Upper lobe of right lung (tissue), 1 donor: ENCODE measurements at regions not wholly inside any gene's neighbourhood (a gene's known extent, or its start where the extent isn't known, plus 50 kb on each side); places are given as distances from the start of the nearest gene placed in this dataset.

Experiments
- ATAC-seq: fragments of 200-7000 bp; cut with Tn5 transposase; one replicate; pipeline ENCODE4 v1.9.1; 2020; ENCODE audit warnings: mild to moderate bottlenecking, moderate library complexity
- DNase-seq: peaks from one replicate; pipeline ENCODE4 v3.0.0-alpha.2; 2020
- H3K27ac ChIP-seq: fragments of 200-600 bp; one replicate; pipeline ENCODE4 v1.8.0; 2022
- H3K27me3 ChIP-seq: fragments of 200-600 bp; one replicate; pipeline ENCODE4 v1.8.0; 2022; ENCODE audit warnings: mild to moderate bottlenecking
- H3K36me3 ChIP-seq: fragments of 200-600 bp; one replicate; pipeline ENCODE4 v1.8.0; 2022
- H3K4me1 ChIP-seq: fragments of 200-600 bp; one replicate; pipeline ENCODE4 v1.8.0; 2022
- H3K4me3 ChIP-seq: fragments of 200-600 bp; one replicate; pipeline ENCODE4 v1.8.0; 2022; ENCODE audit warnings: mild to moderate bottlenecking
- H3K9me3 ChIP-seq: fragments of 200-600 bp; one replicate; pipeline ENCODE4 v1.8.0; 2022
- CTCF ChIP-seq: fragments of 200-600 bp; IDR thresholded peaks from one replicate; pipeline ENCODE4 v1.8.0; 2022; ENCODE audit warnings: antibody characterized with exemption
- intact Hi-C: fragments of 100-400 bp; cut with DNase I; formaldehyde crosslinking; loops from one replicate; pipeline ENCODE4 v1.11.0; 2022
- donor health status: DM: no; HTN: yes; CAD: no; lungs with severe emphysema.

DNA sequence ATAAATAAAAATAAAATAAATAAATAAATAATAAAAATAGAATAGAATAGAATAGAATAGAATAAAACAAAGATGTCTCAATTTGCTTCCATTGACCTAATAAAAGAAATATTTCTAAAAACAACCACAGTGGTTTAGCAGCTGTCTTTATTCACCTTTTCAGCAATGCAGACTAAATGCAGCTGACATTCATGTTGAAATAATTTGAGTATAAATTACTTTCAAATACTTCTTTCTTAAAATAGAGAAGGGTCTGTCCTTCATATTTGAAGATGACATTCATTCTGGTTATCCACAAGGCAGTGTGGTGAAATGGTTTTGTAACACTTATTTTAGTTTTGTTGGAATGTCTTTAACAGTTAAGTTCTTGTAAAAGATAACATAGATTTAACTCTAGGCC is 469.4 kb downstream of the IRS1 start:
- H3K4me3 ChIP-seq, result no peak overlapping the region
- H3K27ac ChIP-seq, result no peak overlapping the region
- no peaks in the 10 kb centered on the region for H3K4me1 ChIP-seq
- no peaks in the 10 kb centered on the region for H3K9me3 ChIP-seq
- ATAC-seq (no peak), DNase-seq (no peak)
- no peak for TF ChIP-seq CTCF
- intact Hi-C loops, result no loop called here
- H3K36me3 ChIP-seq, result no peaks in the 10 kb centered on the region
- no peaks in the 10 kb centered on the region for H3K27me3 ChIP-seq

- intact Hi-C loops, result no loop called here
- TF ChIP-seq CTCF, result no peak
- ATAC-seq (no peak), DNase-seq (no peak)
- H3K9me3 ChIP-seq, result no peaks in the 10 kb centered on the region
- no peaks in the 10 kb centered on the region for H3K36me3 ChIP-seq
- H3K4me3 ChIP-seq, result no peak overlapping the region
- no peaks in the 10 kb centered on the region for H3K4me1 ChIP-seq
- H3K27ac ChIP-seq, result no peak overlapping the region
- no peaks in the 10 kb centered on the region for H3K27me3 ChIP-seq
These were observed 470.4 kb downstream of the IRS1 start for GRCh38 chr2:226329180-226329579.

- no peaks in the 10 kb centered on the region for H3K9me3 ChIP-seq
- TF ChIP-seq CTCF, result no peak
- H3K4me3 ChIP-seq, result no peak overlapping the region
- DNase-seq, result no peak
- H3K27me3 ChIP-seq, result no peaks in the 10 kb centered on the region
- no peaks in the 10 kb centered on the region for H3K36me3 ChIP-seq
- ATAC-seq, result no peak
- no peak overlapping the region for H3K27ac ChIP-seq
- intact Hi-C loops, result no loop called here
- no peaks in the 10 kb centered on the region for H3K4me1 ChIP-seq
These were observed 471.8 kb downstream of the IRS1 start for GRCh38 chr2:226327830-226328229.

DNA sequence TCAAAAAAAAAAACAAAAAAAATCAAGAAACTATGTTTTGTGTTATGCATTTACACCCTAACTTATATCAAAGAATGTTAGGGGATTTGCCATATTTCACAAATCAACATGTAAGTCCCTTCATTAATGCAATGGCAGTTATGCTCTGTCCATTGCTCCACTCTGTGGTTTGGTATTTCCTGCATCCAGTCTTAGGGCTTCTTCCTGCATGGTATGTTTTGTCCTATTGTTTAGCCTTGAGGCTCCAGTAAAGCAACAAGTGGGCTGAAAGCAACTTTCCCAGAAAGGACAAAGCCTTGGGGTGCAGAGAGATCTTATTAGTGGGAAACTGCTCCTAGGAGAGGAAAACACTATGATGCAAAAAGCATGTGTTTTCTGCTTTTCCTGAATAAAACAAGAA is 474.1 kb downstream of the IRS1 start:
- DNase-seq (no peak), ATAC-seq (peak; percentile 45)
- intact Hi-C loops, result no loop called here
- no peaks in the 10 kb centered on the region for H3K36me3 ChIP-seq
- H3K27me3 ChIP-seq, result no peaks in the 10 kb centered on the region
- H3K4me3 ChIP-seq, result no peak overlapping the region
- H3K27ac ChIP-seq, result no peak overlapping the region
- TF ChIP-seq CTCF, result no peak
- no peaks in the 10 kb centered on the region for H3K4me1 ChIP-seq
- H3K9me3 ChIP-seq, result no peaks in the 10 kb centered on the region

- Histone ChIP-seq H3K36me3 (no peaks in the 10 kb centered on the region), H3K9me3 (no peaks in the 10 kb centered on the region), H3K4me3 (no peak overlapping the region), H3K27me3 (no peaks in the 10 kb centered on the region), H3K4me1 (no peaks in the 10 kb centered on the region), H3K27ac (no peak overlapping the region)
- TF ChIP-seq CTCF, result peak; percentile 30
- ATAC-seq (peak; percentile 93), DNase-seq (peak; percentile 71)
- intact Hi-C loops, result no loop called here
These were observed 479.3 kb downstream of the IRS1 start for GRCh38 chr2:226320076-226320948.
